ENCODE measurements at regions not wholly inside any gene's neighbourhood (a gene's known extent, or its start where the extent isn't known, plus 50 kb on each side); places are given as distances from the start of the nearest gene placed in this dataset.

DNA sequence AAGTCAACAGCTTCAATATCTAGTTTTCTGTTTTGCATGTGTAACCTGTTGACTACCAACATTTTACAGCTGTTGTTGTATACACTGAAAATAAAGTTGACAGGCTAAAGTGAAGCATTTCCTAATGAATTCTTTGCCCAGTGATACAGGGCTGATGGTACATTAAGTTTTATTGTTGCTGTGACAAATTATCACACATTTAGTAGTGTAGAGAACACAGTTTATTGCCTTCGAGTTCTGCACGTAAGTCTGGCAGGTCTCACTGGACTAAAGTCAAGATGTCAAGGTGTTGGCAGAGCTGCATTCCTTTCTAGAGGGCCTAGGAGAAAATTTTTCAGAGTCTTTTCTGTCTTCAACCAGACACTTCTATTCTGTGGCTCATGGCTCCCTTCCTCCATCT is 184.2 kb downstream of the SLITRK6 start:
- Histone ChIP-seq H3K9me3 (no peaks in the 10 kb centered on the region), H3K27ac (no peak overlapping the region), H3K36me3 (no peaks in the 10 kb centered on the region), H3K4me3 (no peak overlapping the region), H3K27me3 (no peaks in the 10 kb centered on the region), H3K4me1 (no peaks in the 10 kb centered on the region)
- ATAC-seq (no peak), DNase-seq (no peak)
- TF ChIP-seq CTCF (IDR thresholded peaks at IDR 0.05 in 4 of 5, conservative IDR thresholded peaks at IDR 0.05 in 1 of 5) (no peak), POLR2A (IDR thresholded peaks at IDR 0.05) (no peak)
- in situ Hi-C loops (cut with MboI; ENCODE audit: low sequenced_read_pairs in 4 of 4) = no loop called here
- intact Hi-C loops (cut with DNase I; ENCODE audit: low total_unique reads) = no loop called here

DNA sequence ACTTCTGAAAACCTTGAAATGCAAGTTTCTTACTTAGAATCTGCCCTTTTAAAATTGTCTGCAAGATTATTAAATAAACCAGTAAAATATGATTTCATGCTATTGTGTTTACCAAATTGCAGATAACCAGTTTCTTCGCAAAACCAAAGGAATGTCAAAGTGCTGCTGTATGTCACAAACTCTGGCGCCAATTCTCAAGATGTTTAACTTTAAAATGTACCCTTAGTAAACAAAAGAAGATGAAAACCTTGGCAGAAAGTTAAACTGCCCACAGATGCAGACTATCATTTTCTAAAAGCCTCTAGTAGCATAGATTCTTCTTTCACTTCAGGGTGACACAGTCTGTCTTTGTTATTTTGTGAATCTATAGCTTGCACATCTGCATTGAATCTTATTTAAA is 189.2 kb downstream of the SLITRK6 start:
- in situ Hi-C loops (cut with MboI; ENCODE audit: low sequenced_read_pairs in 4 of 4) = no loop called here
- ATAC-seq (no peak), DNase-seq (no peak)
- Histone ChIP-seq H3K36me3 (no peaks in the 10 kb centered on the region), H3K4me3 (no peak overlapping the region), H3K4me1 (no peaks in the 10 kb centered on the region), H3K9me3 (no peaks in the 10 kb centered on the region), H3K27me3 (no peaks in the 10 kb centered on the region), H3K27ac (no peak overlapping the region)
- TF ChIP-seq CTCF (IDR thresholded peaks at IDR 0.05 in 4 of 5, conservative IDR thresholded peaks at IDR 0.05 in 1 of 5) = no peak
- intact Hi-C loops (cut with DNase I; ENCODE audit: low total_unique reads) = no loop called here

GRCh38 chr13:85608255-85608829 is 190.9 kb downstream of the SLITRK6 start:
- Histone ChIP-seq H3K9me3 (no peaks in the 10 kb centered on the region), H3K36me3 (no peaks in the 10 kb centered on the region), H3K27ac (no peak overlapping the region), H3K4me3 (no peak overlapping the region), H3K4me1 (no peaks in the 10 kb centered on the region), H3K27me3 (no peaks in the 10 kb centered on the region)
- no peak for DNase-seq
- in situ Hi-C loops (cut with MboI; ENCODE audit: low sequenced_read_pairs in 4 of 4) = no loop called here
- intact Hi-C loops (cut with DNase I; ENCODE audit: low total_unique reads) = no loop called here
- ATAC-seq = no peak
- TF ChIP-seq POLR2A (IDR thresholded peaks at IDR 0.05) = no peak
- TF ChIP-seq CTCF (IDR thresholded peaks at IDR 0.05 in 4 of 5, conservative IDR thresholded peaks at IDR 0.05 in 1 of 5) = no peak

GRCh38 chr13:85603735-85604134 is 195.5 kb downstream of the SLITRK6 start:
- DNase-seq (no peak), ATAC-seq (no peak)
- in situ Hi-C loops (cut with MboI; ENCODE audit: low sequenced_read_pairs in 4 of 4) = no loop called here
- H3K4me1 ChIP-seq = no peaks in the 10 kb centered on the region
- no peaks in the 10 kb centered on the region for H3K27me3 ChIP-seq
- no peak overlapping the region for H3K27ac ChIP-seq
- TF ChIP-seq POLR2A (IDR thresholded peaks at IDR 0.05) = no peak
- TF ChIP-seq CTCF (IDR thresholded peaks at IDR 0.05 in 4 of 5, conservative IDR thresholded peaks at IDR 0.05 in 1 of 5) = no peak
- H3K9me3 ChIP-seq = no peaks in the 10 kb centered on the region
- no peaks in the 10 kb centered on the region for H3K36me3 ChIP-seq
- no peak overlapping the region for H3K4me3 ChIP-seq
- intact Hi-C loops (cut with DNase I; ENCODE audit: low total_unique reads) = no loop called here

- in situ Hi-C loops (cut with MboI; ENCODE audit: low sequenced_read_pairs in 4 of 4) (no loop called here), intact Hi-C loops (cut with DNase I; ENCODE audit: low total_unique reads) (no loop called here)
- Histone ChIP-seq H3K27ac (no peak overlapping the region), H3K9me3 (no peaks in the 10 kb centered on the region), H3K4me3 (no peak overlapping the region), H3K27me3 (no peaks in the 10 kb centered on the region), H3K36me3 (no peaks in the 10 kb centered on the region), H3K4me1 (no peaks in the 10 kb centered on the region)
- DNase-seq (no peak), ATAC-seq (no peak)
- TF ChIP-seq CTCF (IDR thresholded peaks at IDR 0.05 in 4 of 5, conservative IDR thresholded peaks at IDR 0.05 in 1 of 5) (no peak), POLR2A (IDR thresholded peaks at IDR 0.05) (no peak)
Observed at GRCh38 chr13:85601526-85601925, 197.7 kb downstream of the SLITRK6 start.
